Activated CD4-positive, alpha-beta T cell treated with anti-CD3 and anti-CD28 coated beads, Interleukin-2, Interleukin-4, amounts not matched to agents 100 ng/mL and 50 ng/mL, durations not matched to agents 16 hours and 8 hours (primary cell): ENCODE measurements at regions not wholly inside any gene's neighbourhood (a gene's known extent, or its start where the extent isn't known, plus 50 kb on each side); places are given as distances from the start of the nearest gene placed in this dataset.

Source experiments
- DNase-seq: peaks from one replicate; pipeline ENCODE4 v3.0.0-alpha.2; 2020; ENCODE audit warnings: low spot score

DNA sequence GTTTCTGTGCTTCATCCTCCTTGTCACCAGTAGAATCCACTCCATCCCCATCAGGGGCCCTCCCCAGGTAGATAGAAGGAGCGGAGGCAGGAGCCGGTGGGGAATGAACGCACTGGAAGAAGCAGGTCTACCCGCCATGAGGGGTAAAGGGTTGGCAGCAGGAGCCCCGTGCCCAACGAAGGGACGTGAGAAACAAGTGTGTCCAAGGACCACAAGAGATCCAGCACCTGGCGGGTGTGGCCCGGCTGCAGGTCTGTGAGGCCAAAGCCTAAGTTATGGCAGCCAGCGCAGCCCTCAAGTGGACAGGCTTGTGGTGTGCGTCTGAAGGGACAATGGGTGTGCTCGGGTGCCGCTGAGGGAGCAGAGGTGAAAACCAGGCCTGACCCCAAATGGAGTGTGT is 94.3 kb downstream of the IRX2 start:
- DNase-seq, result no peak

- DNase-seq, result no peak
Measured at GRCh38 chr5:2656206-2656605, 95.3 kb downstream of the IRX2 start.

DNA sequence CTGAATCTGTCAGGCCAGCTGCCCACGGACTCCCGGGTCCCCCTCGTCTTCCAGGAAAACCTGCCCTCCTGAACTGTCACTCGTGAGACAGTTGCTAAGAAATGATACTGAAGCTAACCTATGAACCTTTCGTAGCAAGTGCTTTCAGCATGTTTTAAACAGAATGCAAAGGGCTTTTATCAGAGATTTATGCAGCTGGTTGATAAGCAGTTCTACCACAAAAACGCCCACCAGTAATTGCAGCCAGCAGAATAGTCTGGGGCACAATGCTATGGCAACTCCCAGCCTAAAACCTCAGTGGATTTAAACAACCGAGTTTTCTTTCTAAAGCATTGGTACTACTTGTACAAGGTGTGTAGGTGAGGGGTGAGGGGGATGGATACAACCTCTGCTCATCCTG is 97.5 kb downstream of the IRX2 start:
- DNase-seq, result no peak

- DNase-seq, result no peak
Measured at GRCh38 chr5:2651116-2651515, 100.4 kb downstream of the IRX2 start.

GRCh38 chr5:2642684-2643345 is 108.7 kb downstream of the IRX2 start:
- DNase-seq, result no peak

- DNase-seq, result no peak
Measured at GRCh38 chr5:2640717-2641116, 110.8 kb downstream of the IRX2 start.

DNA sequence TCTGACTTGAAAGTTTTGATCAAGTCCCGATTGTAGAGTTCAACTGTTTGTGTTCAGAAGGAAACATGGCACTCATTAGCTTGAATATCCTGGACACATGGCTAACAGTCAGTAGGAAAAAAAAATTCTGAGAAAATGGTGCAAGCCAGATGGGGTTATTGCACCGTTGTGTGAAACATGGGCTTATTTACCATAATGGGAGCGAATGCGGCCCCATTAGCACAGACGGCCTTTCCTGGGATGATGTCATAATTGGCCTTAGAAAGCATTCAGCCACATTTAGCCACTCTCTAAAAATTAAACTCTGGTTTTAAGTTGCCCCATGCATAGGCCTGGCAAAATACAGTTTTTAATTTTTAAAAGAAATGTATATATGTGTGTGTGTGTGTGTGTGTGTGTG is 112.1 kb downstream of the IRX2 start:
- DNase-seq, result no peak

- DNase-seq, result no peak
Measured at GRCh38 chr5:2634399-2635176, 116.9 kb downstream of the IRX2 start.

GRCh38 chr5:2633992-2634391 is 117.5 kb downstream of the IRX2 start:
- no peak for DNase-seq

DNA sequence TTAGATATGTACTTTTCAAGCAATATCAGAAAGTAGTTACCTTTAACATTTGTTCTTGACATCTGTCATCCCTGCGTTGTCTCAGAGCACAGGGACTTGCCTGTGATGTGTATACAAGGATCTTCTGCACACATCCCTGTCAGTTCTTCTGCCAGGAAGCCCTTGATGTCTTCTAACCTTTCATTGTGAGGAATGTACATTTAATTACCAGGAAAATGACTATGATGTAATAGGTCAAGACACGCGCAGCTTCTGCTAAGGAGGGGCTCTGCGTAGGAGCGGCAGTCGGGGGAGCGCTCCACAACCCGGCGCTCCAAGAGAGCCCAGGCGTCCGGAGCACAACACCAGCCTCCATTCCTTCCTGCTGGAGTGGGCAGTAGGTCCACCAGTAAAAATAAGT is 119.7 kb downstream of the IRX2 start:
- no peak for DNase-seq

DNA sequence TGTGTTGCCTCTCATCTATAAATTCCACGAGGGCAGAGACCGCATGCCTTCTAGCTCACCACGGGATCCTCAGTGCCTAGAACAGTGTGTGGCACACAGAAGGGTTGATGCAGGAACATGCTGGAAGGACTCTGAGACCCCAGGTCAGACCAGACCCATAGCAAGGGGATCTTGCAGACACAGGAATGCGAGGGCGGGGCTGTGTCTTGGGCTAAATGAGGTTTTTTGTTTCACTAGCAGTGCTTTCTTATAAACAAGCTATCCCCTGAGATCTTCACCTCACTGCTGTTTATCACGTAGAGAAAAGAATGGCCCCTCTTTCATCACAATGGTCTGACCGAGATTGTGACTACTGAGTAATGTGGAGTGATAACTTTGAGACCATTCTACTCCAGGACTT is 122.4 kb downstream of the IRX2 start:
- no peak for DNase-seq

GRCh38 chr5:2627867-2628266 is 123.6 kb downstream of the IRX2 start:
- DNase-seq, result no peak

GRCh38 chr5:2626572-2626971 is 124.9 kb downstream of the IRX2 start:
- DNase-seq, result no peak

DNA sequence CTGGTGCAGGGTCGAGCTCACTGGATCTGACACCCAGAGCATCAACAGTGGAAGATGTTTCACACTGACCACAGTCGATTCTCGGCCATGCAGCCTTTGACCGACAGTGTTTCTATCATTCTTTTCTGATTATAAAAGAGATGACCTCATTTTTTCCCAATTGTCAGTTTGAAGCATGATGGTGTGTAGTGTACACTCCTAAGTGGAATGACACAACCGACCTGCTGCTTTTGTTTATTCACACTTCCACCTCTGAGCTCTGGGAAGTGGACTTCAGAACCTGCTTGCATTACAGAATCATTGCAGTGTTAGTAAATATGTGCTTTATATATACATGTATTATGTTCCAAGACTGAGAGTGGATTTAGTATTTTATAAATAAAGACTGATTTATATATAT is 128.6 kb downstream of the IRX2 start:
- no peak for DNase-seq

- DNase-seq, result no peak
Measured at GRCh38 chr5:2621631-2622030, 129.8 kb downstream of the IRX2 start.

DNA sequence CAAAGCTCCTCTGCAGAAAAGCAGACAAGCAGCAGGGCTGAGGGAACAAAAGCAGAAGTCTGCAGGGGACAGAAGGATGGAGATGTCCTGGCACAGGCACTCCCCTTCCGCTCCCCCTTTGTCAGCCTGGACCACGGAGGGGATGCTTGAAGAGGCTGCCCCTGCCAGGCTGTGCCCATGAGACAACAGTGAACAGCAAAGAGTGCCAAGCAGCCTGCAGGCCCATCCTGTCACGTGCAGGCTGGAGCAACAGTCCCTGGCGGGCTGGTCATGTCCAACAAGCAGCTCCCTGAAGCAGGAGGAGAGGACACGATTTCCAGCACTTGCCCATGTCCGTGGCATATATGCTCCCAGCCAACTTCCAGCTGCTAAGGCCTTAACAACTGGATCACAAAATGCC is 132.3 kb downstream of the IRX2 start:
- no peak for DNase-seq

GRCh38 chr5:2617461-2617860 is 134.0 kb downstream of the IRX2 start:
- no peak for DNase-seq

GRCh38 chr5:2615917-2616316 is 135.6 kb downstream of the IRX2 start:
- no peak for DNase-seq

DNA sequence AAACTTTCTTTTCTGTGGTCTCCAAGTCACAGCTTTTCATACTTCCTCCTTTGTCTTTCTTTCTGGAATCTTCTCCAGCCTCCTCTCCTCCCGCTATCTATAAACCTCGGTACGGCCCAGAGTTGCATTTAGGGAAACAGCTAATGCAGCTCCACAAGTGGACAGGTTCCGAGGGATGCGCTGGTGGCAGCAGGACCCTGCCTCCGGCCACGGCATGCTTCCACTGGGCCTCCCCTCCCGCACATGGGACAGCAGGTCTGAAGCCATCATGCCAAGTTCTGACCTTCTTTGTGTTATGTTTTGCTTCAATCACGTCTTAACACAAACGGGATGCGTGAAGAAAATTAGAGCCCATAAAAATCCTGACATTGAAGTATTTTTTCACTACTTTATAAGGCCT is 136.9 kb downstream of the IRX2 start:
- DNase-seq, result no peak

GRCh38 chr5:2611659-2612058 is 139.8 kb downstream of the IRX2 start:
- no peak for DNase-seq

DNA sequence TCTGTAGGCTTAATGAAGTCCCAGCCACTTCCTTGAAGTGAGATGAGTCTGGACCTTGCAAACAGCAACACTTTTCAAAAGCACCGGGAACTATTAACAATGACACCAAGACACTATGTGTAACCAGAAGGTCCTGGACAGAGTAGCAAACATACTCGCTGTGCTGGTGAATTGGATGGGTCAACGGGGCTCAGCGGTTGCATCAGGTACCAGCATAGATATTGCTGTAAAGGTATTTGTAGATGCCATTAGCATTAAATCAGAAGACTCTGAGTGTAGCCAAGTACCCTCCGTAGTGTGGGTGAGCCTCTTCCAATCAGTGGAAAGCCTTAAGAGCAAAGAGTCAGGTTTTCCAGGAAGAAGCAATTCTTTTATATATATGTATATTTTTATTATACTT is 140.5 kb downstream of the IRX2 start:
- no peak for DNase-seq

- no peak for DNase-seq
Measured at GRCh38 chr5:2608391-2608790, 143.1 kb downstream of the IRX2 start.

- no peak for DNase-seq
Measured at GRCh38 chr5:2607598-2607997, 143.9 kb downstream of the IRX2 start.

- DNase-seq, result no peak
Measured at GRCh38 chr5:2603272-2603575, 148.3 kb downstream of the IRX2 start.
